GM18867 (cell line): ENCODE measurements at regions not wholly inside any gene's neighbourhood (a gene's known extent, or its start where the extent isn't known, plus 50 kb on each side); places are given as distances from the start of the nearest gene placed in this dataset.

Experiments used
- ATAC-seq: cut with Tn5 transposase; IDR thresholded peaks from one replicate; pipeline ENCODE4 v1.9.1; 2021; ENCODE audit warnings: mild to moderate bottlenecking, moderate library complexity; ENCODE audit not compliant: unreplicated experiment

GRCh38 chr12:102781117-102781516, 135.9 kb downstream of the PAH start:
- no peak for ATAC-seq

GRCh38 chr12:102776041-102776440, 141.0 kb downstream of the PAH start:
- ATAC-seq: peak; percentile 71

GRCh38 chr12:102769323-102769916, 147.6 kb downstream of the PAH start:
- ATAC-seq: peak; percentile 84

DNA sequence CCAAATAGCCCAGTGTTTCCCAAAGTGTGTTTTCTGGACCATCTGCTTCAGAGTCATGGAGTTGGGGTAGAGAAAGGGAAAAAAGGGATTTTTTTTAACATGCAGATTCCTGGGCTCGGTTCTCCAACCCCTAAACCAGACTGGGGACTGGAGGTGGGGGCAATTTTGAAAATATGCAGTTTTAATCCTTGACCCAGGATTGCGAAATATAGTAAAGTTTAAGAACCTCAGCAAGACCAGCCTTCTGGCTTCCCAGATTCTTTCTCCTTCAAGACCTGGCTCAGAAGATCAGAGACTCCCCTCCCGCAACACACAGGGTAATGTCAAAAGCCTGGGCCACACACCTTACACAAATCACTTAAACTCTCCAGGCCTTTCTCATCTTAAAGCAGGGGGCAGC, 150.1 kb downstream of the PAH start:
- ATAC-seq: no peak

GRCh38 chr12:102765736-102766135, 151.3 kb downstream of the PAH start:
- ATAC-seq: no peak

- ATAC-seq: no peak
Measured at GRCh38 chr12:102763471-102763870, 153.6 kb downstream of the PAH start.

DNA sequence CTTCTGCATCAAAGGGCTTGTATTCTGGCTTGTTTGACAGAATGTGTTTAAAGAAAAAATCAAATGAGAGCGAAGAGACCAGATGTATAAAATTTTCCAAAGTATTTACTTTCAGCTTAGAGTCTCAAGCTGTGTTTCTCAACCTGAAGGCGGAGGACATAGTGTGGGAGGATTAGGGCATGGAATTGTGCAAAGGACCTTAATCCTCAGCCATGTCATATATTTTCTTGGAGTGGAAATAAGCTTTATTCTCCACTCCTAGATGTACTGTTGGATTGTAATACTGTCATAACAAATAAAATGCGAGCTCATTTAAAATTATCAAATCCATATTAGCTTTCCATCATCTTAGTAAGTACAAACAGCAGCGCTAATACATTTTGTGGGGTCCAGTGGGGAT, 154.0 kb downstream of the PAH start:
- ATAC-seq: no peak

DNA sequence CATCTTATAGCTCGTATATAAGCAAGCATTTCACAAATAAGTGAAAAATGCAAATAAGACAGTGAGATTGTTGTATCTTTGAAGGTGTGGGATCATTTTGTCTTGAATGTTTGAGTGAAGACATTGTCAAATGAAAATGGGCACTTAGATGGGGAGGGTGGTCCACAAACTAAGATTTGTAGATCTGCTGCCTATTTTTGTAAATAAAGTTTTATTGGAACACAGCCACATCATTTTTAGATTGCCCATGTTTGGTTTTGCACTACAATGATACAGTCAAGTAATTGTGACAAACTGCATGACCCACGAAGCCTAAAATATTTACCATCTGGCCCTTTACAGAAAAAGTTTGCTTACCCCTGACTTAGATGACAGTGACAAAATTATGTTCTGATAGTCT, 156.7 kb downstream of the PAH start:
- ATAC-seq: no peak

DNA sequence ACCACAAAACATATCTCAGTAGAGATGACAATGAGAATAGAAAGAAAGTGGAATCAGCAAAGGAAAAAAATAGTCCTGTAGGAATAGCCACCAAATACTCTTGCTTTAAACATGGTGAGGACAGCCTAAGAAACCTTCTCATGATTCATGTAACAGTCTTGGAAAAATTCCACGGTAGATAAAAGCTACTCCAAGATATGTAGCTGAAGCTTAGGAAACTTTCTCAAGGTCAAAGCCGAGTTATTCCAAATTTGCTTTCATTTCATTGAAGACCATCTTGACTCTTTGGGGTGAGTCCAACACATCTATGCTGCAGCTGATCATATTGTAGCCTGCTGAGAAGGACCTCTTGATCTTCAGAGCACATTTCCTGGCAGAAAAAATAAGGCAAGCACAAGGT, 157.6 kb downstream of the PAH start:
- no peak for ATAC-seq

GRCh38 chr12:102757882-102758226, 159.2 kb downstream of the PAH start:
- no peak for ATAC-seq

DNA sequence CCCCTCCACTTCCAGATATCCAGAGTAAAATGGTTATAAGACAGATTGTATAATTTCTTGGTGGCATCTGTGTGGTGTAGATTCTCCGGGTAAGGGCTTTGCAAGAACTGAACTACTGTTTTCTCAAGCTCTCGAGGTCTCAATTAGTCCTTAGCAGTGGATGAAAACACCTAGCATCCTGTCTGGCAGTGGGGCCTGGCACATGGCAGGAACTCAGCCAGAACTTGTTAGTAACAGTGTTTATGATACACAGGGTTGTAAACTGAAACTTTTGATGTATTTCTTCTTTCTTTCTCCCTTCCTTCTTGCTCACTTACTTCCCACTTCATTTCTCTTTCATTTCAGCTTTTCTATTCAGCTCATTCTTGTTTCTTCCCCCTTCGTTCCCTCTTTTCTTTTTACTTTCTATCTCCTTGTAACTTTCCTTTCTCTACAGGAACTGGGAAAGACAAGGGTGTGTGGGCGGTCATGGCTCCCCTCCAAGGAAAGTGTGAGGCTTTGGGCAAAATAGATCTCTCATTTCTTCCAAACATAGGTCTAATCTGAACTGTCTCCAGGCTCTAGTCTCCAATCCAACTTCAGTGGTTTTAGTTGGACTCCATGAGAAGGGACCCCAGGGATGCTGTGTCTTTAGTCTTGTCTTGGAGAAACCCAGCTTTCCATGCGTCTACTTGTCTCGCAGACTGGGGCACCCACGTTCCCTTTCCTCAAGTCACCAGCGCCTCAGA, 159.7 kb downstream of the PAH start:
- no peak for ATAC-seq

- ATAC-seq: no peak
Measured at GRCh38 chr12:102756530-102756929, 160.5 kb downstream of the PAH start.

- ATAC-seq: no peak
Measured at GRCh38 chr12:102755266-102755665, 161.8 kb downstream of the PAH start.

GRCh38 chr12:102753802-102754201, 163.2 kb downstream of the PAH start:
- ATAC-seq: no peak

DNA sequence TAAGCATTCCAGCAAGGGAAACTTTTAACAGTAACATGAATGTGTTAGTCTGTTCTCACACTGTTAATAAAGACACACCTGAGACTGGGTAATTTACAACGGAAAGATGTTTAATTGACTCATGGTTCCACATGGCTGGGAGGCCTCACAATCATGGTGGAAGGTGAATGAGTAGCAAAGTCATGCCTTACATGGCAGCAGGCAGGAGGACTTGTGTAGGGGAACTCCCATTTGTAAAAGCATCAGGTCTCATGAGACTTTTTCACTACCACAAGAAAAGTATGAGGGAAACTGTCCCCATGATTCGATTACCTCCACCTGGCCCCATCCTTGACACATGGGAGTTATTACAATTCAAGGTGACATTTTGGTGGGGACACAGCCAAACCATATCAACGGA, 168.3 kb downstream of the PAH start:
- ATAC-seq: no peak

DNA sequence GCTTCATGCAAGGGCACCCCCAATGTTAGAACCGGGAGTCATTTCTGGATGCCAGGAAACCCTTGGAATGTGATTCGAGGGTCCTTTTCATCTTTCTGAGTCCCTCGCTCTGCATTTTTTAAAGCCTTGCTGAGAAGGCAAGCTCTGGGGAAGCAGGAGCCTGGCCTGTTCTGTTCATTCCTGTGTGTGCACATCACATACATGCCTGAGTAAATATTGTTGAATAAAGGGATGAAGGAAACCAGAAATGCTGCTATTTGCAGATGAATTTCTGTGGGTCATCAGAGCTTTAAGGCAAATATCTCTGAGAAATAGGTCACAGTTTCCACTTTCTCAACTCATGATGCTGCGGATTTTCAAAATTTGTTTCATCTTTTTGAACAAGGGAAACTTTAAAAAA, 170.1 kb downstream of the PAH start:
- no peak for ATAC-seq

DNA sequence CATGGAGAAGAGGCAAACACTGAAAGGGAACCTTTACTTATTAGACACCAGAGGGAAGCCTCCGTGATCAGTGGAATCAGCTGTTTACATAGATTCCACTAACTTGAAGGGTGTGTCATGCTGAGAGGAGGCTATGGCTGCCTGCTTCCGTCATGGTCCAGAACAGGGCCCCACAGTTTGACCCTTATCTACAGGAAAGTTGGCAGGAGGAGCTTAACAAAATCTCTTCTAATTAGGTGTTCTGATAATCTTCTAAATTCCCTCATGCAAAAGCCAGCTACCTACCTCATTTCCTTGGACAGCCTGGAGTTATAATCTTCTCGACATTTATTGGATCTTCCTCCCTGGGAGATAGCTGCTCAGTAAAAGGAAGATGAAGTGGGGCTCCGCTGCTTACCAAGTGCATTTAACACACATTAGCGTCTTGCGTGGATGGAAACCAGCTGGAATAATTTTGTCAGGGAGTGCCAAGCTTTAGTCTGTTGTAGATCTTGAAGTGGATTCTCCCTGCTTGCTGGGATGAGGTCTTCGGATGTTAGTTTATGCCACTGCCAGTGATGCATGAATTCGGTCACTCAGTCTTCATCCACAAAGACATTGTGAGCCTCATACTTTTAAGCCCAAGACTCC, 171.0 kb downstream of the PAH start:
- no peak for ATAC-seq

- ATAC-seq: no peak
Measured at GRCh38 chr12:102741196-102741595, 175.8 kb downstream of the PAH start.

GRCh38 chr12:102740141-102740955, 176.7 kb downstream of the PAH start:
- no peak for ATAC-seq

DNA sequence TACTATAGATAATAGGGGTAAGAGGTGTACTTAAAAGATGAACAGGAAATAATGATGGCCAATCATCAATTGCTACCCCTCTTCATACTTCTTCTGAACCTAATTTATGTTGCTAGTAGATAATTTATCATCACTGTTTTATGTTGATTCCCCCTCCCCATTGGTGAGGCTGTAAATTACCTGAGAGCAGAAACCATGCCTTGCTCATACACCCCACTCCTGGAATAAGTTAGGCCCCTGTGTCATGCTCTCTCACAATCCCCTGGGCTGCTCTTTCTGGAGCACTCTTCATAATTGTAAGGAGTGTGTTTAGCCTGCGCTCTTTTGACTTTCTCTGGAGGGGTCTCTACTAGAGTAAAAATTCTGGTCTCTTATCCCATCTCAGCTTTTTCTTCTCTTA, 180.7 kb downstream of the PAH start:
- ATAC-seq: no peak

GRCh38 chr12:102735104-102735503, 181.9 kb downstream of the PAH start:
- ATAC-seq: peak; percentile 98

GRCh38 chr12:102730996-102731395, 186.0 kb downstream of the PAH start:
- ATAC-seq: no peak
